CD4-positive, alpha-beta memory T cell (primary cell): ENCODE measurements at regions not wholly inside any gene's neighbourhood (a gene's known extent, or its start where the extent isn't known, plus 50 kb on each side); places are given as distances from the start of the nearest gene placed in this dataset.
"Not testable (repeated sequence)": the region's sequence is repeated elsewhere in the genome, so short reads cannot be mapped to it uniquely, and the experiment has no call there.

Source experiments
- CTCF ChIA-PET: fragments of 350-600 bp; sonication (Branson Sonifier 250); formaldehyde crosslinking; loops from one replicate; lab custom pipeline; 2021; ENCODE audit warnings: inconsistent platforms; ENCODE audit not compliant: partially characterized antibody; lab: Charles Lee
- POLR2A ChIA-PET: fragments of 350-600 bp; sonication (Branson Sonifier 250); formaldehyde crosslinking; loops from one replicate; lab custom pipeline; 2021; ENCODE audit not compliant: partially characterized antibody; lab: Charles Lee
- DNase-seq, 5 donors: peaks; one replicate each; pipeline versions ENCODE4 v3.0.0 to v3.0.0-alpha.2; 2020 to 2022; ENCODE audit warnings: mixed read lengths in 1 of 5
- H3K27ac ChIP-seq: one replicate; pipeline ENCODE4 v1.7.0; 2013; ENCODE audit warnings: low read depth, low read length
- H3K27me3 ChIP-seq: 2 replicates; pipeline ENCODE4 v1.7.0; 2013; ENCODE audit warnings: mild to moderate bottlenecking, low read length, moderate library complexity; ENCODE audit not compliant: insufficient read depth
- H3K36me3 ChIP-seq: 2 replicates; pipeline ENCODE4 v1.7.0; 2013; ENCODE audit warnings: mild to moderate bottlenecking, low read length, moderate library complexity; ENCODE audit not compliant: insufficient read depth
- H3K4me1 ChIP-seq: 2 replicates; pipeline ENCODE4 v1.7.0; 2013; ENCODE audit warnings: mild to moderate bottlenecking, low read length, moderate library complexity; ENCODE audit not compliant: insufficient read depth
- H3K4me3 ChIP-seq, 2 donors: one replicate each; pipeline ENCODE4 v1.7.0; 2013; ENCODE audit warnings: low read length in 2 of 2, mild to moderate bottlenecking in 1 of 2
- H3K9me3 ChIP-seq, 2 donors: one replicate each; pipeline ENCODE4 v1.7.0; 2013; ENCODE audit warnings: low read length in 2 of 2, control low read depth in 1 of 2; ENCODE audit not compliant: control insufficient read depth in 1 of 2
- H3K27ac Mint-ChIP-seq, 7 donors: one replicate each; pipeline ENCODE4 v1.8.0; 2020 to 2021; ENCODE audit warnings: mixed read lengths in 7 of 7, mild to moderate bottlenecking in 6 of 7, inconsistent platforms in 3 of 7, moderate library complexity in 3 of 7
- H3K27me3 Mint-ChIP-seq, 2 donors: one replicate each; pipeline ENCODE4 v1.8.0; 2020 to 2021; ENCODE audit warnings: mixed read lengths in 2 of 2
- H3K36me3 Mint-ChIP-seq, 2 donors: one replicate each; pipeline ENCODE4 v1.8.0; 2020 to 2021; ENCODE audit warnings: mixed read lengths in 2 of 2, inconsistent platforms in 1 of 2, mild to moderate bottlenecking in 1 of 2
- H3K4me1 Mint-ChIP-seq, 4 donors: one replicate each; pipeline ENCODE4 v1.8.0; 2020 to 2021; ENCODE audit warnings: mixed read lengths in 4 of 4, mild to moderate bottlenecking in 1 of 4
- H3K4me3 Mint-ChIP-seq, 8 donors: one replicate each; pipeline ENCODE4 v1.8.0; 2020 to 2021; ENCODE audit warnings: mixed read lengths in 8 of 8, mild to moderate bottlenecking in 7 of 8, moderate library complexity in 6 of 8, inconsistent platforms in 3 of 8
- H3K9me3 Mint-ChIP-seq, 8 donors: one replicate each; pipeline ENCODE4 v1.8.0; 2020 to 2021; ENCODE audit warnings: mixed read lengths in 8 of 8, mild to moderate bottlenecking in 5 of 8, inconsistent platforms in 3 of 8, moderate library complexity in 1 of 8
- intact Hi-C: fragments of 100-400 bp; cut with micrococcal nuclease; formaldehyde crosslinking; loops from one replicate; pipeline ENCODE4 v1.15.1; 2023

- H3K4me3 ChIP-seq = no peak overlapping the region
- H3K9me3 ChIP-seq = no peaks in the 10 kb centered on the region
- ChIA-PET POLR2A (no interaction called here), CTCF (interaction anchor here (1.6 kb wide), 1 partner anchor 19 kb away, joined by 4 read pairs; no protein-coding TSS in a partner anchor)
- H3K27me3 ChIP-seq = no peaks in the 10 kb centered on the region
- Mint-ChIP-seq H3K36me3 (peaks cover 72 to 82% of the 10 kb centered on the region in 2 donors), H3K4me1 (peaks cover 5 to 14% (median 11%) of the 10 kb centered on the region in 4 donors), H3K4me3 (no peak overlapping the region), H3K9me3 (no peaks in the 10 kb centered on the region), H3K27me3 (no peaks in the 10 kb centered on the region), H3K27ac (peak overlapping the region in 2 of 7 donors; percentile 31 to 73)
- intact Hi-C loops = no loop called here
- no peak overlapping the region for H3K27ac ChIP-seq
- peaks cover 30% of the 10 kb centered on the region for H3K36me3 ChIP-seq
- H3K4me1 ChIP-seq = no peaks in the 10 kb centered on the region
- no peak for DNase-seq
These were observed 243.7 kb downstream of the UTRN start for GRCh38 chr6:144528743-144529425.

- H3K4me3 Mint-ChIP-seq = no peak overlapping the region
- H3K9me3 ChIP-seq = no peaks in the 10 kb centered on the region
- no peak overlapping the region for H3K27ac Mint-ChIP-seq
- H3K36me3 Mint-ChIP-seq = peaks cover 69 to 82% of the 10 kb centered on the region in 2 donors
- intact Hi-C loops = no loop called here
- H3K4me1 Mint-ChIP-seq = peaks cover 4 to 18% (median 12%) of the 10 kb centered on the region in 4 donors
- H3K36me3 ChIP-seq = peaks cover 31% of the 10 kb centered on the region
- ChIA-PET CTCF (no interaction called here), POLR2A (no interaction called here)
- no peaks in the 10 kb centered on the region for H3K27me3 ChIP-seq
- DNase-seq = no peak
- H3K4me1 ChIP-seq = no peaks in the 10 kb centered on the region
- H3K27me3 Mint-ChIP-seq = no peaks in the 10 kb centered on the region
- no peak overlapping the region for H3K27ac ChIP-seq
- H3K9me3 Mint-ChIP-seq = no peaks in the 10 kb centered on the region
- no peak overlapping the region for H3K4me3 ChIP-seq
These were observed 245.0 kb downstream of the UTRN start for GRCh38 chr6:144530118-144530517.

GRCh38 chr6:144532238-144532637, 247.1 kb downstream of the UTRN start:
- H3K4me3 Mint-ChIP-seq, POLR2A ChIA-PET, H3K27me3 ChIP-seq, H3K4me3 ChIP-seq, H3K9me3 Mint-ChIP-seq, H3K27me3 Mint-ChIP-seq, DNase-seq, H3K4me1 ChIP-seq, H3K9me3 ChIP-seq, CTCF ChIA-PET, H3K27ac ChIP-seq, intact Hi-C loops: not testable (repeated sequence)
- Mint-ChIP-seq H3K4me1 (peaks cover 1 to 11% (median 5%) of the 10 kb centered on the region in 4 donors), H3K36me3 (peaks cover 56 to 76% of the 10 kb centered on the region in 2 donors), H3K27ac (peak overlapping the region in 1 of 7 donors; percentile 5)
- peaks cover 18% of the 10 kb centered on the region for H3K36me3 ChIP-seq

DNA sequence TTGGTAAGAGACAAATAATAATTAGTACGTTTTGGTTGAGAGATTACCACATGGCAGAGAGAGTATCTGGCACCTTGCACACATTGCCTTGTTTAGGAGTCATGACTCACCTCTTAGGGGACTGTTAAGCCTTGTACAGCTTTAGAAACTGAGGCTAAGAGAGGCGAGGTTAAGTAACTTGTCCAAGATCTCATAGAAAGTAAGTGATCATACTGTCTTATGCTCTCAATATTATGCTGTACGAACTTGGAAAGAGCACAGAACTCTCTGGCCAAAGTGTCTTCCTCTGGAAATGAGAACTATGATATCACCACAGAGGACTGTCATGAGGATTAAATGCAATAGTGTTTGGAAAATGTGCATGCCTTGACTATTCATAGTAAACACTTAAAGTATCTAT, 249.0 kb downstream of the UTRN start:
- Mint-ChIP-seq H3K9me3 (no peaks in the 10 kb centered on the region), H3K27me3 (no peaks in the 10 kb centered on the region), H3K4me3 (no peak overlapping the region), H3K27ac (no peak overlapping the region), H3K4me1 (peaks cover 1 to 6% (median 4%) of the 10 kb centered on the region in 4 donors), H3K36me3 (peaks cover 45 to 68% of the 10 kb centered on the region in 2 donors)
- CTCF ChIA-PET = interaction anchor here (0.5 kb wide), 1 partner anchor 424 kb away, joined by 3 read pairs; no protein-coding TSS in a partner anchor
- Histone ChIP-seq H3K27ac (no peak overlapping the region), H3K4me3 (no peak overlapping the region), H3K4me1 (no peaks in the 10 kb centered on the region), H3K9me3 (no peaks in the 10 kb centered on the region), H3K27me3 (no peaks in the 10 kb centered on the region), H3K36me3 (peaks cover 15% of the 10 kb centered on the region)
- no peak for DNase-seq
- intact Hi-C loops = no loop called here
- POLR2A ChIA-PET = no interaction called here

- Histone ChIP-seq H3K9me3 (no peaks in the 10 kb centered on the region), H3K4me1 (no peaks in the 10 kb centered on the region), H3K4me3 (no peak overlapping the region), H3K27me3 (no peaks in the 10 kb centered on the region), H3K36me3 (peaks cover 15% of the 10 kb centered on the region), H3K27ac (no peak overlapping the region)
- H3K9me3 Mint-ChIP-seq = no peaks in the 10 kb centered on the region
- no peaks in the 10 kb centered on the region for H3K27me3 Mint-ChIP-seq
- intact Hi-C loops = no loop called here
- ChIA-PET POLR2A (interaction anchor here (1.3 kb wide), 1 partner anchor 27 kb away, joined by 3 read pairs; no protein-coding TSS in a partner anchor), CTCF (no interaction called here)
- peaks cover 41 to 68% of the 10 kb centered on the region in 2 donors for H3K36me3 Mint-ChIP-seq
- DNase-seq = no peak
- H3K4me3 Mint-ChIP-seq = no peak overlapping the region
- peaks cover 1 to 6% (median 4%) of the 10 kb centered on the region in 4 donors for H3K4me1 Mint-ChIP-seq
- H3K27ac Mint-ChIP-seq = peak overlapping the region in 2 of 7 donors; percentile 15 to 31
These were observed 250.5 kb downstream of the UTRN start for GRCh38 chr6:144535630-144536029.

DNA sequence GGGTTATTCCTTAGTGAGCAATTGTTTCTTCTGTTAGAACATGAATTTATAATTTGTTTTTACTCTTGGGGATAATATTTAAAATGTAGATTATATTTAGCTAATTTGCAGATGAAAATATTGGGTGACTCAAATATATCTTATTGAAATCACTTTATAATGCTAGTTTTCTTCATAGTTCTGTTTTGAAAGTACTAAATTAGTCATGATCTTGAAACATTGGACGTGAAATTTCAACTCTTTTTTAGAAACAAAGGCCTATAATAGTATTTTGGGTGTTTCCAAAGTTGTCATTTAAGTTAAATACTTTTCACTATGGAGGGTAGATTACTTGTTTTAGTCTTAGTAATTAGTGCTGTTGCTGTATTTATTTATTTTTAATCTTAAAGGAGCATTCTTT, 250.9 kb downstream of the UTRN start:
- POLR2A ChIA-PET = no interaction called here
- H3K36me3 Mint-ChIP-seq = peaks cover 41 to 68% of the 10 kb centered on the region in 2 donors
- peaks cover 19% of the 10 kb centered on the region for H3K36me3 ChIP-seq

DNA sequence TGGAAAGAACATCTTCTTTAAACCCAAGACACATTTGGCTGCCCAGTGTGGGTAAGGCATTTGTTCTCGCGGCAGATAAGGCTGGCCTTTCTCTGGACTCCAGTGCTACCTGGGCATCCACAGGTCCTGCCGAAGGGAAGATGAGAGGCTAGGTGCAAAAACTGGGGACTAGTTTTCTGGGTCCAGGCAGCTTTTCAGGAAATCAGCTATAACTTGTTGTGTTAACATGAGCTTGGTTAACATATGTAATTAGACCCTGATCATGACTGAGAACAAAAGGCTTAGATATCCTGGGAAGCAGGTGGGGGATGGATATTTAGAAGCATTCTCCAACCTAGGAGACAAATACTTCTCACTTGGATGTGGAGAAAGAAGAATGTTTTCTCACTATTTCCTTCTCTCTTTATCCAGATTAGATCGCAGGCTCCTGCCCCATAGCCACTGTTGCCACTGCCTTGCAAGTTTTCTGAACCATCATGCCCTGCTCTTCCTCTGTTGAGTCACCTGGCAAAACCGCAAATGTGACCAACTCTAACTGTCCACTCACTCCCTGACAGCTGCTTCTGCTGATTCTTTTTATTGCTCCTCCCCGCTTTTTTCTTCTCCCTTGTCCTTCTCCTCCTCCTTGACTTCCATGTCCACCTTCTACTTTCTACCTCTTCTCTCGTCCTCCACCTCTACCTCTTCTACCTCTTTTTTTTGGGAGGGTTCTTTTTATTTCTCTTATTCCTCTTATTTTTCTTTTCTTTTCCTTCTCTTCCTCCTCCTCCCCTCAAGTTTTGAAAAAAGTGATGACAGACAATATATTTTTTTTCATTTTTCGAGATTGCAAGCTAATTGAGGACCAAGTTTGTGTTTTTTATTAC, 258.1 kb downstream of the UTRN start:
- no peak overlapping the region for H3K4me3 ChIP-seq
- H3K27me3 ChIP-seq = no peaks in the 10 kb centered on the region
- no peak overlapping the region for H3K4me3 Mint-ChIP-seq
- H3K36me3 Mint-ChIP-seq = peaks cover 69 to 76% of the 10 kb centered on the region in 2 donors
- intact Hi-C loops = no loop called here
- H3K27me3 Mint-ChIP-seq = no peaks in the 10 kb centered on the region
- H3K27ac Mint-ChIP-seq = peak overlapping the region in 5 of 7 donors; percentile 31 to 91 (median 65)
- ChIA-PET CTCF (no interaction called here), POLR2A (no interaction called here)
- peaks cover 4 to 22% (median 10%) of the 10 kb centered on the region in 4 donors for H3K4me1 Mint-ChIP-seq
- no peak overlapping the region for H3K27ac ChIP-seq
- H3K36me3 ChIP-seq = peaks cover 33% of the 10 kb centered on the region
- DNase-seq = no peak
- H3K9me3 ChIP-seq = no peaks in the 10 kb centered on the region
- H3K4me1 ChIP-seq = no peaks in the 10 kb centered on the region
- H3K9me3 Mint-ChIP-seq = no peaks in the 10 kb centered on the region

More for the DNA sequence above, 250.9 kb downstream of the UTRN start:
- Mint-ChIP-seq H3K4me3 (no peak overlapping the region), H3K9me3 (no peaks in the 10 kb centered on the region), H3K4me1 (peaks cover 1 to 6% (median 4%) of the 10 kb centered on the region in 4 donors), H3K27me3 (no peaks in the 10 kb centered on the region), H3K27ac (no peak overlapping the region)
- no peak for DNase-seq
- H3K4me3 ChIP-seq = no peak overlapping the region
- H3K4me1 ChIP-seq = no peaks in the 10 kb centered on the region
- no peaks in the 10 kb centered on the region for H3K27me3 ChIP-seq
- CTCF ChIA-PET = no interaction called here
- no peaks in the 10 kb centered on the region for H3K9me3 ChIP-seq
- no peak overlapping the region for H3K27ac ChIP-seq
- intact Hi-C loops = no loop called here
